ENCODE measurements at regions not wholly inside any gene's neighbourhood (a gene's known extent, or its start where the extent isn't known, plus 50 kb on each side); places are given as distances from the start of the nearest gene placed in this dataset.

DNA sequence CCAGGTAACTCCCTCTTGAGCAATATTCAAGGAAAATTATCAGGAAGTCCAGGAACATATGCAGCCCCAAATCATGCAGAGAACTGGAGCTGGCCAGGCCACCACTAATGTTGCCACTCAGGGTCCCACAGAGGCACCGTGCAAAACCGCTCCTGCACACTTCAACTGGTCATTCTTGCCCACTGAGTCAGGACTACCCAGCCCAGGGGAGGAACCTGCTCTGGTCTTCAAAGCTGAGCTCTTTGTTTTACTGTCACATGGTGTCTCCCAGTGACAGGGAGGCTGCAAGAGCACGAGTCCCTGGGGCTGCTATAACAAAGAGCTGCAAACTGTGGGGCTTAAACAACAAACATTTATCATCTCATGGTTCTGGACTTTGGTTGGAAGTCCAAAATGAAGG, 336.0 kb upstream of the PRDM1 start:
- Histone ChIP-seq H3K9me3 (ENCODE audit: low read depth, low read length) (no peaks in the 10 kb centered on the region), H3K27me3 (ENCODE audit: insufficient read depth, low read length) (no peaks in the 10 kb centered on the region), H3K4me1 (ENCODE audit: insufficient read depth, low read length) (peaks cover 17% of the 10 kb centered on the region), H3K4me3 (ENCODE audit: low read length) (no peak overlapping the region)

- H3K9me3 ChIP-seq (ENCODE audit: low read depth, low read length), result no peaks in the 10 kb centered on the region
- H3K27me3 ChIP-seq (ENCODE audit: insufficient read depth, low read length), result no peaks in the 10 kb centered on the region
- no peak overlapping the region for H3K4me3 ChIP-seq (ENCODE audit: low read length)
- H3K4me1 ChIP-seq (ENCODE audit: insufficient read depth, low read length), result peaks cover 17% of the 10 kb centered on the region
These were observed 337.4 kb upstream of the PRDM1 start for GRCh38 chr6:105748737-105749161.

DNA sequence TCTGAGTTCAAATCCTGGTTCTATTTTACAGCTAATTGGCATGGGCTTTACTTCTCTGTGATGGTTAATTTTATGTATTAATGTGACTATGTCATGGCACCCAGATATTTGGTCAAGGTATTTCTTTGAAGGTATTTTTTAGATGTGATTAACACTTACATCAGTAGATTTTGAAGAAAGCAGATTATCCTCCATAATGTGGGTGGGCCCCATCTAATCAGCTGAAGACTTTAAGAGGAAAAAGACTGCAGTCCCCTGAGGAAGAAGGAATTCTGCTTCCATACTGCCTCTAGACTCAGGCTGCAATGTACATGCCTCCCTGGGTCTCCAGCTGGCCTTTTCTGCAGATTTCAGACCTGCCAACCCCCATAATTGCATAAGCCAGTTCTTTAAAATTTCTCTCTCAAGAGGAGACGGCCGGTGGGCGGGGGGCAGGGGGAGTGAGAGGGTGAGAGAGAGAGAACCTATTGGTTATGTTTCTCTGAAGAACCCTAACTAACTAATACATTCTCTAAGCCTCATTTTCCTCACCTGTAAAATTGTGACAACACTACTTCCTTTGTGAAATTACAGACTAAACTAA, 338.2 kb upstream of the PRDM1 start:
- H3K4me3 ChIP-seq (ENCODE audit: low read length), result no peak overlapping the region
- H3K27me3 ChIP-seq (ENCODE audit: insufficient read depth, low read length), result no peaks in the 10 kb centered on the region
- H3K9me3 ChIP-seq (ENCODE audit: low read depth, low read length), result no peaks in the 10 kb centered on the region
- H3K4me1 ChIP-seq (ENCODE audit: insufficient read depth, low read length), result peaks cover 17% of the 10 kb centered on the region

DNA sequence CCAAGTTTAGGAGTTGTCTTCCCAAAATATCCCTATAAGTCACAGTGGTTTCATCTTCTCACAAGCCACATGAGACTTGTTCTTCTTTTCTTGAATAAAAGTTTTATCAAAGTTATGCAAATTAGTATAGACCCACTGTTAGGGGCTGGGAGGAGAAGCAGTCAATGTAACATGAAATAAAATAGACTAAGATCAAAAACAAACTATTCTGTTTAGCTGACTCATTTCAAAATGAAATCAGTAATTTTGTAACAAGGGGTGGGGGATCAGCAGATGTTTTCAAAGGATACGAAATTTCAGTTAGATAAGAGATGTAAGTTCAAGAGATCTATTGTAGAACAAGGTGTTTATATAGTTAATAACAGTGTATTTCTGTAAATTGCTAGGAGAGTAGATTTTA, 339.6 kb upstream of the PRDM1 start:
- H3K4me3 ChIP-seq (ENCODE audit: low read length), result no peak overlapping the region
- peaks cover 17% of the 10 kb centered on the region for H3K4me1 ChIP-seq (ENCODE audit: insufficient read depth, low read length)
- H3K27me3 ChIP-seq (ENCODE audit: insufficient read depth, low read length), result no peaks in the 10 kb centered on the region
- H3K9me3 ChIP-seq (ENCODE audit: low read depth, low read length), result no peaks in the 10 kb centered on the region

- H3K4me1 ChIP-seq (ENCODE audit: insufficient read depth, low read length), result peaks cover 17% of the 10 kb centered on the region
- no peaks in the 10 kb centered on the region for H3K9me3 ChIP-seq (ENCODE audit: low read depth, low read length)
- no peaks in the 10 kb centered on the region for H3K27me3 ChIP-seq (ENCODE audit: insufficient read depth, low read length)
- no peak overlapping the region for H3K4me3 ChIP-seq (ENCODE audit: low read length)
These were observed 340.0 kb upstream of the PRDM1 start for GRCh38 chr6:105746130-105746505.

DNA sequence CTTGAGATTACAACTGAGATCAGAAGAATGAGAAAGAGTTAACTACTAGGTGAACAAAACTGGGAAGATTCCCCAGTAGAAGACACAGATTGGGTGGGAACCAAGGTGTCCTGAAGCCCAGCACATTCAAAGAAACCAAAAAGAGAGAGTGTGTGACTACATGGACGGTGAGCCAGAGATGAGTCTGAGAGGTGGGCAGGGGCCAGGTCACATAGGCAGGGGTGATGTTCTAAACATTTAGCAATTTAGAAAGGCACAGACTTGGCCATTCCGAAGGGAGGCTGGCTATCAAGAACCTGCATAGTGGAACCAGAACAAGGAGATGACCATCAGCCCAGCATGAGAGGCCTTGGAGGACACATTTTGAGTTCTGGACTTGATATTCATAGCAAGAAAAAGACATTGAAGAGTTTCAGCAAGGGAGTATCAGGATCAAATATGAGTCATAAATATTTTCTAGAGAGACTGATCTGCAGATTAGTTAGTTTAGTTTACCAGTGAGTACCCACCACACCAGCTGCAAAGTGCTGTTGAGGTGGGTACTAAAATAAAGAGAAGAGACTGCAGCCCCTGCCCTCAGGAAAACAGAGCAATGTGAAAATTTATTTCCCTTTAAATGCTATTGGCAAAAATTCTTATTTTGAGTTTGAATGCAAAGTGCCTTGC, 340.5 kb upstream of the PRDM1 start:
- H3K9me3 ChIP-seq (ENCODE audit: low read depth, low read length), result no peaks in the 10 kb centered on the region
- H3K4me1 ChIP-seq (ENCODE audit: insufficient read depth, low read length), result peaks cover 17% of the 10 kb centered on the region
- H3K27me3 ChIP-seq (ENCODE audit: insufficient read depth, low read length), result no peaks in the 10 kb centered on the region
- no peak overlapping the region for H3K4me3 ChIP-seq (ENCODE audit: low read length)

DNA sequence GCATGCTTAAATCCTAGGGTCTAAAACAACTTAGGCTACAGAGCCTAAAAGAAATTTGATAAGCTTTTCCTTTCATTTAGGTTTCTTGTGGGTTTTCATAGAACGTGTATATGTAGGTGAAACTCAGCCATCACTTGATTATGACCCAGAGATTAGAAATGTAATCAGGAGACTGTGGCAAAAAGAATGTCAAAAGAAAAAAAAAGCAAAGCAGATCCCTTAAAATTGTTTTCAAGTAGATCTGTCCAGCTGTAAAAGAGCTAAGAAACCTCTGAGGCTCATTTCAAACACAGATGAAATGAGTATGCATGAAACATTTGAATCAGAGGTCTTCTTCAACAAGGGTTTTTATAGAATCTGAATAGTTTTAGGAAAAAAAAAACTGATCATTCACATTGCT, 341.3 kb upstream of the PRDM1 start:
- Histone ChIP-seq H3K27me3 (ENCODE audit: insufficient read depth, low read length) (no peaks in the 10 kb centered on the region), H3K9me3 (ENCODE audit: low read depth, low read length) (no peaks in the 10 kb centered on the region), H3K4me3 (ENCODE audit: low read length) (no peak overlapping the region), H3K4me1 (ENCODE audit: insufficient read depth, low read length) (peaks cover 17% of the 10 kb centered on the region)

GRCh38 chr6:105740946-105741645, 338.2 kb upstream of the PREP start:
- H3K4me1 ChIP-seq (ENCODE audit: insufficient read depth, low read length), result peaks cover 8% of the 10 kb centered on the region
- H3K27me3 ChIP-seq (ENCODE audit: insufficient read depth, low read length), result no peaks in the 10 kb centered on the region
- H3K9me3 ChIP-seq (ENCODE audit: low read depth, low read length), result no peaks in the 10 kb centered on the region
- H3K4me3 ChIP-seq (ENCODE audit: low read length), result no peak overlapping the region

DNA sequence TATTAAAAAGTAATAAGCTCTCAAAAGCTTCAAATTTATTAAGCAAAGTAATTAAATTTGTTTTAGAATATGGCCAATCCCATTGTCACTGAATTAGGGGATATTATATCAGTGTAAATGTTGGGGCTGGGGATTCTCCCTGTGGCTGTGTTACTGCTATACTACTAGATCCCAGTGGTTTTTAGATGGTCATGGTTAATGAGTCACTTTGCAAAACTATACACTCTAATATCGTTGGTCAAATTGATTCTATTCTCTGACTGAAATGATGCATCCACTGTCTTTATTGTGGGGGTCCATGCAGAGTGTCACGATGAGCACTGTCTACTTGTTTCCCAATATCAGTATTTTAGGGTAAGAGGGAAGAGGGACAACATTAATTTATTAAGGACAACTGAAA, 336.9 kb upstream of the PREP start:
- H3K4me1 ChIP-seq (ENCODE audit: insufficient read depth, low read length), result no peaks in the 10 kb centered on the region
- H3K27me3 ChIP-seq (ENCODE audit: insufficient read depth, low read length), result no peaks in the 10 kb centered on the region
- H3K4me3 ChIP-seq (ENCODE audit: low read length), result no peak overlapping the region
- no peaks in the 10 kb centered on the region for H3K9me3 ChIP-seq (ENCODE audit: low read depth, low read length)

DNA sequence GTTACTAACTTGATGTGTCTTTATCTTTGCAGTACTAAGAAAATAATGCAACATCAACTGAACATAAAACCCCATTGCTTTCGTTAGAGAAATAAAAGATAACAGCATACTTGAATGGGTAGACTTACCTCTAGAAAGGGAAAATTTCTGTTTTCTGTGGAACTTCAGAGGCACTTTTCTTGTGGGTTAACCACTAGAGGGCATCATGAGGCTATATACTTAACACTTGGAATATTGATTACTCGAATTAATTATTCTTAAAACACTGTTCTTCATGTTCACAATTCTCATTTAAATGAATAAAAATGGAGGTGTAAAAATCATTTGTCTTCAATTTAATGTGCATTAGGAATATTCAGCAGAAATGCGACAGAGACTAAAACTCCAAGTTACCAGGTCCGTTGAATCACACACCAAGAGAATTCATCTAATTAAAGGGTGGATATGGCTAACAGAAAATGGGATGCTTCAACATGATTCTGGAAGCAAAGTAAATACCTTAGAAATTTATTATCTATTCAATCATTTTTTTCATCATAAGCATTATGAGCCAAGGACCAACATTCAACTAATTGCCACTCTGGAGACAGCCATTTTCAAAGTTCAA, 330.8 kb upstream of the PREP start:
- Histone ChIP-seq H3K9me3 (ENCODE audit: low read depth, low read length) (no peaks in the 10 kb centered on the region), H3K4me1 (ENCODE audit: insufficient read depth, low read length) (no peaks in the 10 kb centered on the region)

DNA sequence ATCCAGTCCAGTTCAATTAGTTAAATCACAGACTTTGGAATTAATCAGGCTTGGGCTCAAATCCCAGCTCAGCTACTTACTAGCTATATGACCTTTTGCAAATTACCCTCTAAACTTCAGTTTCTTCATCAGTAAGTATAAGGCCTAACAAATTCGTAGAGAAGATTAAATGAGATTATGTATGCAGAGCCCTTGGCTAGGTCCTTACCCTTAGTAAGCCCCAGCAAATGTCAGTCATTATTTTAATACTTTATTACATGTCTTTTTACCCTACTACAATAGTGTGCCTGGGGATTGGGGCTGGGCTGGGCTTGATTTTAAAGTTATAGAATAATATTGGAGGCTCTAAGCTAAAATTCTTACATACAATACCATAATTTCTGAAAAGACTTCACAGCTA, 326.1 kb upstream of the PREP start:
- H3K4me1 ChIP-seq (ENCODE audit: insufficient read depth, low read length), result no peaks in the 10 kb centered on the region
- H3K27me3 ChIP-seq (ENCODE audit: insufficient read depth, low read length), result no peaks in the 10 kb centered on the region
- no peaks in the 10 kb centered on the region for H3K9me3 ChIP-seq (ENCODE audit: low read depth, low read length)
- H3K4me3 ChIP-seq (ENCODE audit: low read length), result no peak overlapping the region

More for the DNA sequence above, 330.8 kb upstream of the PREP start:
- Histone ChIP-seq H3K27me3 (ENCODE audit: insufficient read depth, low read length) (no peaks in the 10 kb centered on the region), H3K4me3 (ENCODE audit: low read length) (no peak overlapping the region)

DNA sequence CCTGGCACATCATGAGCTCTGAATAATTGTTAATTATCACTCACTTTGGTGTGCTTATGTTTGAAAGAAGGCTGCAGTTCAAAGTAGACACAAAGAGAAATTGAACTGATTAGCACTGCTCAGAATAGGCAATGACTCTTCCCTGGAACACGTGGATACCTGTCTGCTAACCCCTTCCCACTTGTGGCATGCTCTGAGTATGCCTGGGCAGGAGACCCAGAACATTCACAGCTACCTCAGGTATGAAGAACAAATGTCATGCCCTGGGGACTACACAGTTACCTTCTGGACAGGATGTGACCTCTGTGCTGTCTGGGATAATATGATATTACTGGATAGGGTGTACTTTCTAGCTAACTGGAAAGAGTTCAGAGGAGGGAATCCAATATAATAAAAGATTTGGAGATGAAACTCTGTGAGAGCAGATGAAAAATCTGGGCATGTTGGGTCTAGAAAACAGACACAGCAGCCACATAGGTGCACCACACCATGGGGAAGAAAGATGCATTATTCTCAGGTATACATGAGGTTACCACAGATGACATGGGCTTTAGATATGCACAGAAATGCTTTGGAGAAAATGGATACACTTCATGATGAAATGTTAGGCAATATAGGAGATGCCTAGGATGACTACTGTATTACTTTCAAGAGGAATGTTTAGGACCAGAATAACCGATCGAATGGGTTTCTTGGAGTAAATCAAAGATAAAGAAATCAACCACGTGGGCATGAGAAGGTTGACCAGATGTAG, 324.2 kb upstream of the PREP start:
- Histone ChIP-seq H3K9me3 (ENCODE audit: low read depth, low read length) (no peaks in the 10 kb centered on the region), H3K4me3 (ENCODE audit: low read length) (no peak overlapping the region), H3K27me3 (ENCODE audit: insufficient read depth, low read length) (no peaks in the 10 kb centered on the region), H3K4me1 (ENCODE audit: insufficient read depth, low read length) (no peaks in the 10 kb centered on the region)

DNA sequence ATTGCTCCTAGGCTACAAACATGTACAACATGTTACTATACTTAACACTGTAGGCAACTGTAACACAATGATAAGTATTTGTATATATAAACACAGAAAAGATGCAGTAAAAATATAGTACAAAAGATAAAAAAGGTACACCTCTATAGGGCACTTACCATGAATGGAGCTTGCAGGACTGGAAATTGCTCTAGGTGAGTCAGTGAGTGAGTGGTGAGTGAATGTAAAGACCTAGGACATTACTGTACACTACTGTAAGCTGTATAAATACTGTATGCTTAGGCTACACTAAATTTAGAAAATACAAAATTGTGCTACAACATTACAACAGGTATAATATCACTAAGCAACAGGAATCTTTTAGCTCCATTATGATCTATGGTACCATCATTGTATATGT, 312.0 kb upstream of the PREP start:
- H3K4me3 ChIP-seq (ENCODE audit: low read length), result no peak overlapping the region
- no peaks in the 10 kb centered on the region for H3K4me1 ChIP-seq (ENCODE audit: insufficient read depth, low read length)
- no peaks in the 10 kb centered on the region for H3K27me3 ChIP-seq (ENCODE audit: insufficient read depth, low read length)
- H3K9me3 ChIP-seq (ENCODE audit: low read depth, low read length), result peaks cover 10% of the 10 kb centered on the region

GRCh38 chr6:105713474-105714118, 310.7 kb upstream of the PREP start:
- peaks cover 10% of the 10 kb centered on the region for H3K9me3 ChIP-seq (ENCODE audit: low read depth, low read length)
- H3K4me3 ChIP-seq (ENCODE audit: low read length), result no peak overlapping the region
- H3K4me1 ChIP-seq (ENCODE audit: insufficient read depth, low read length), result no peaks in the 10 kb centered on the region
- H3K27me3 ChIP-seq (ENCODE audit: insufficient read depth, low read length), result no peaks in the 10 kb centered on the region

All from mononuclear cell (primary cell).